BE2C (cell line): ENCODE measurements at regions not wholly inside any gene's neighbourhood (a gene's known extent, or its start where the extent isn't known, plus 50 kb on each side); places are given as distances from the start of the nearest gene placed in this dataset.
A peak's percentile ranks its signal among the peaks of the same experiment; 100 is the strongest.

Source experiments
- DNase-seq: peaks from one replicate; pipeline ENCODE4 v3.0.0-alpha.2; 2020
- H3K27me3 ChIP-seq: fragments of 250-450 bp; sonication (Bioruptor Pico); 2 replicates; pipeline ENCODE4 v1.5.1; 2020; ENCODE audit warnings: mild to moderate bottlenecking
- H3K36me3 ChIP-seq: fragments of 250-450 bp; sonication (Bioruptor Pico); 2 replicates; pipeline ENCODE4 v1.5.1; 2020; ENCODE audit warnings: mild to moderate bottlenecking
- H3K4me1 ChIP-seq: fragments of 250-450 bp; sonication (Bioruptor Pico); 2 replicates; pipeline ENCODE4 v1.5.1; 2020
- H3K4me3 ChIP-seq: 2 replicates; pipeline ENCODE4 v1.5.1; 2011; ENCODE audit warnings: low read depth, low read length
- H3K9me3 ChIP-seq: fragments of 250-450 bp; sonication (Bioruptor Pico); 2 replicates; pipeline ENCODE4 v1.5.1; 2020
- TF ChIP-seq, protein P1 (sequence below): IDR thresholded peaks from 2 replicates; pipeline ENCODE4 v1.5.1; 2012; ENCODE audit warnings: mild to moderate bottlenecking, low read depth, low read length

DNA sequence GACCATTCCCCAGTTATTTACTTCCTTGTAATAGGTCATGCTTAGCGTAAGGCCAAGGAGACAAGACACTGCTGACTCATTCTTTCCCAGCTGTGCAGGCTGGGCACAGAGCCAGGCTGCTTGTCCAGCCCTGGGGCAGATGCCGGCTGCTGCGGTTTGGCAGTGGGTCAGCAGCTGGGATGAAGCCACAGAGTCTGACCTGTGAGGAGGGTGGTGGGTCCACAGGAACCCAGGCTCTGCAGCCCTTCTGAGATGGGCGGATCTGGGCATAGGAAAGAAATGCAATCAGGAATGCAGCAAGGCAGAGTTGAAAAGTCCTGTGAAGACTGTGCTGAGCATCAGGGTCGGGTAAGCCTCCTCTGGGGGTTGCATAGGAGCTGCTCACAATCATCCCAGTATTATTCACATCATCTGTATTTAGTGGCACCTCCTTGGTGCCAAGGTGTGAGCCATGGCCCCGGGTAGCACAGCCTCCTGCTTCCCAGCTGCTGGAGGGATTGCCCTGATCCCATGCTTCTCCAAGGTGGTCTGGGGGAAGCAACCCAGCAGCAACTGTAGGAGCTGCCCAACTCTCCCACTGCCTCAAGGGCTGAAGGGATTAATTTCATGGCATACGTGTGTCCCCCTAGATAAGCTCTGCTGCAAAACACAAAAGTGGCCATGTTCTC, 139.0 kb downstream of the DDX1 start:
- TF ChIP-seq, protein P1, sequence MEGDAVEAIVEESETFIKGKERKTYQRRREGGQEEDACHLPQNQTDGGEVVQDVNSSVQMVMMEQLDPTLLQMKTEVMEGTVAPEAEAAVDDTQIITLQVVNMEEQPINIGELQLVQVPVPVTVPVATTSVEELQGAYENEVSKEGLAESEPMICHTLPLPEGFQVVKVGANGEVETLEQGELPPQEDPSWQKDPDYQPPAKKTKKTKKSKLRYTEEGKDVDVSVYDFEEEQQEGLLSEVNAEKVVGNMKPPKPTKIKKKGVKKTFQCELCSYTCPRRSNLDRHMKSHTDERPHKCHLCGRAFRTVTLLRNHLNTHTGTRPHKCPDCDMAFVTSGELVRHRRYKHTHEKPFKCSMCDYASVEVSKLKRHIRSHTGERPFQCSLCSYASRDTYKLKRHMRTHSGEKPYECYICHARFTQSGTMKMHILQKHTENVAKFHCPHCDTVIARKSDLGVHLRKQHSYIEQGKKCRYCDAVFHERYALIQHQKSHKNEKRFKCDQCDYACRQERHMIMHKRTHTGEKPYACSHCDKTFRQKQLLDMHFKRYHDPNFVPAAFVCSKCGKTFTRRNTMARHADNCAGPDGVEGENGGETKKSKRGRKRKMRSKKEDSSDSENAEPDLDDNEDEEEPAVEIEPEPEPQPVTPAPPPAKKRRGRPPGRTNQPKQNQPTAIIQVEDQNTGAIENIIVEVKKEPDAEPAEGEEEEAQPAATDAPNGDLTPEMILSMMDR, result no peak
- peak; percentile 92 for DNase-seq
- H3K36me3 ChIP-seq, result no peaks in the 10 kb centered on the region
- no peaks in the 10 kb centered on the region for H3K9me3 ChIP-seq
- H3K4me1 ChIP-seq, result peaks cover 10% of the 10 kb centered on the region
- H3K27me3 ChIP-seq, result no peaks in the 10 kb centered on the region
- H3K4me3 ChIP-seq, result no peak overlapping the region

DNA sequence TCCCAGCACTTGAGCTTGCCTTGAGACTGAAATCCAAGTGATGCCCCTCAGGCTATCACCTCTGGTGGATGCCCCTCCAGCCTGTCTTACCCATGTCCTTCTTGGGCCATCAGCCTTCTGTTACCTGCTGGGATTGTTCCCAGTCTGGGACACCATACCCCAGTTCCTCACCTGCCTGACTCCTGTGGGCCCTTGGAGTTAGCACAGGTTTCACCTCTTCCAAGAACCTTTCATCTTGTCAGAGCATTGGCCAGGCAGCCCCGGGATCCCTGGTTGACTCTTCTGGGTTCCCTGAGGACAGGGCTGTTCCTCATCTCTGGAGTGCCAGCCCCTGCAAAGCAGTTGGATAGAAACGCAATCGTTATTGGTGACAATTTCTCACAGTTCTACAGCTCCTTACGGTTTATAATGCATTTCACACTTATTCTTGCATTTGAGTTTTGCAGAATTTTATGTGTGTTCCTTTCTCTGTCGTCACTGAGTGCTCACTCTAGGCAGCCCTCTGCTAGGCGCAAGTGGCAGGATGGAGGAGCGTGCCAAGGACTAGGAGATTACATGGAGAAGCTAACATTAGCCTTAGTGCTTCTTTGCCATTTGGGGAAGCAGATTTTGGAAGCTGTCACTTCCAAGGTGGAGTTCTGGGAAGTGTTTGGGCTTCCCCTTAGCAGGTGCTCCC, 139.7 kb downstream of the DDX1 start:
- Histone ChIP-seq H3K4me1 (peaks cover 10% of the 10 kb centered on the region), H3K27me3 (no peaks in the 10 kb centered on the region), H3K4me3 (no peak overlapping the region), H3K36me3 (no peaks in the 10 kb centered on the region), H3K9me3 (no peaks in the 10 kb centered on the region)
- TF ChIP-seq, protein P1, result no peak
- DNase-seq, result no peak

DNA sequence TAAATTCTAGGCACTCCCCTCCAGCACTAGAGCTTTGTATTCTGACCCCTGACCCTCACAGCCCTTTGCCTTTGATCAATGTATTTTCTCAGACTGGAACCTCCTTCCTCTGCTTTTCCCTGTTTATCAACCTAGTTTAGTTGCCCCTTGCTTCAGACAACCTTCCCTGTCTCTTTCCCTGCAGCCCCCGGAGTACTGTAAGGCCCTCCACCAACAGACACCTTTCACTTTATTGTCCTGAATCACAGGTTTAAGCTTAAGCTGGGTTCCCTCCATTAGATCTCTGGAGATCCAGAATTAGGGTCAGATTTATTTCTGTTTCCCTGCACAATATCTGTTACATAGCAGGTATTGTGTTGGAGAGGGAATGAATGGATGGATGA, 140.2 kb downstream of the DDX1 start:
- H3K36me3 ChIP-seq, result no peaks in the 10 kb centered on the region
- no peaks in the 10 kb centered on the region for H3K27me3 ChIP-seq
- H3K4me1 ChIP-seq, result peaks cover 10% of the 10 kb centered on the region
- H3K4me3 ChIP-seq, result no peak overlapping the region
- no peak for DNase-seq
- TF ChIP-seq, protein P1, result no peak
- H3K9me3 ChIP-seq, result no peaks in the 10 kb centered on the region

DNA sequence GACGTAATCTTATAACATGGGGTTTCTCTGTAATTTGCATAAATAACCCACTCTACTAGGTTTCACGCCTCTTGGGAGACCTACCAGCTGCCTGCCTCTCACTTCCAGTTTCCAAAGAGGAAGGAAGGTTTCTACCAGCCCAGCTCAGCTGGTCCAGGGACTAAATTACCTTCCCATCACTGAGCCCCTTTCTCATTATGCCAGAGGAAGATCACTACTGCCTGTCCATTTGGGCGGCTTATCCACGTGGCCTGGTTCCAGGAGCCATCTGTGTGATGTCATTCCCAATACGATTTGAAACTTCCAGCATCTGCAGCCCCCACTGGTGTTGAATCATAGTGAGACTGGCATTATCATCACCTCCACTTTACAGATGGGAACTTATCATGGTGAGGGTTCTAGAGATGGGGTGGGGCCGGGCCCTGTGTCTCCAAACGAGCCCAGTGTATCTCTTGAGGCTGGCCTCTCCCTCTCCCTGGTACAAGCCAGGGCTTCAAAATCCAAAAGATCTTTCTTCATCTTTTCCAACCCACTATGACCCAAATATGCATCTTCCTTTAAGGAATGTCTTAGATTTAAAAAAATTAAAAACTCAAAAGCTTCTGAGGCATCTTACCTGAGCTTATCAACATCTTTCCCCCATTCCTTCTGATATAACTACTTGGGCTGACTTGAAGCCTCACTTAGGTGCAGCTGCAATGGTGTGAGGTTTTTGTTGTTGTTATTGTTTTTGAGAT, 140.8 kb downstream of the DDX1 start:
- TF ChIP-seq, protein P1, result no peak
- peak; percentile 56 for DNase-seq
- Histone ChIP-seq H3K4me3 (no peak overlapping the region), H3K4me1 (peaks cover 10% of the 10 kb centered on the region), H3K36me3 (no peaks in the 10 kb centered on the region), H3K9me3 (no peaks in the 10 kb centered on the region), H3K27me3 (no peaks in the 10 kb centered on the region)

DNA sequence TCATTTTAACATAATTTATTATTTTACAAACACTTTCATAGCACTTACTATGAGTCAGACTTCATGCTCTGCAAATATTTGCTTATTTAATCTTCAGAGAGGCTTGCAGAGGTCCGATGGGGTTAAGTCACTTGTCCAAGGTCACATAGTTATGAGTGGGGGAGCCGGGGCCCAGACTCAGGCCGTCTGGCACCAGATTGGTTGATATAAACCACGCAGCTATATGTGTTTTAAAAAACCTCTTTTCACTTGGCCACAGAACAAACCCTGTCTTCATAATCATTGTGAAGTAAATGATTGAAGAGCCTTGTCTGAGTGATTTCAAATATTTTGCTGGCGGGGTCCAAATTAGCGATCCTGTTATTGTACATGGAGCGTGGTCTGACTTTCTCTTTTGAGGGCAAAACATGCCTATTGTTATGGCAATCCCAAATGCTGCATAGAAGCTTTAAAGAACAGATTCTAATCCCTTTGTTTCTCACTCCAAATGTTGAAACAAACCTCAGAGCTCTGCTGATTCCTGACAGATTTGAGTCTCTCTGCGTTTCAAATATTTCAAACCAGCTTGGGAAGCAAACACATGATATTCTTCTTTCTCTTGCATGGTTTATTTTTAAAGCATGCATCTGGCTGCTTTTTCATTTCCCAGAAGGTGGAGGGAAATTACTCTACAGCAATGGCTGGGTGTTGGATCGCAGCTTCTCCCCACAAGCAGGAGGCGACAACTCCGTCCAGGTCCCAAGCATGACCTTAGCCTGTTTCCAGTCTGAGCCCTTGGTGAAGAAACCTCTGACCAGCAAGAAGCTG, 142.4 kb downstream of the DDX1 start:
- no peak overlapping the region for H3K4me3 ChIP-seq
- DNase-seq, result no peak
- no peaks in the 10 kb centered on the region for H3K36me3 ChIP-seq
- no peaks in the 10 kb centered on the region for H3K27me3 ChIP-seq
- H3K9me3 ChIP-seq, result no peaks in the 10 kb centered on the region
- peaks cover 10% of the 10 kb centered on the region for H3K4me1 ChIP-seq
- TF ChIP-seq, protein P1, result no peak
